ENCODE measurements at regions not wholly inside any gene's neighbourhood (a gene's known extent, or its start where the extent isn't known, plus 50 kb on each side); places are given as distances from the start of the nearest gene placed in this dataset.

- H3K4me1 ChIP-seq (ENCODE audit: control insufficient read depth, insufficient read depth, low read length, unreplicated experiment): no peaks in the 10 kb centered on the region
- H2AFZ ChIP-seq (ENCODE audit: low read length, unreplicated experiment): no peak overlapping the region
- no peaks in the 10 kb centered on the region for H3K27me3 ChIP-seq (ENCODE audit: insufficient read depth, low read length)
- no peaks in the 10 kb centered on the region for H3K36me3 ChIP-seq (ENCODE audit: insufficient read depth, low read length)
- H3K27ac ChIP-seq (ENCODE audit: low read depth, low read length): no peak overlapping the region
- no peak overlapping the region for H3K4me3 ChIP-seq (ENCODE audit: low read depth, low read length)
- no peaks in the 10 kb centered on the region for H3K79me2 ChIP-seq (ENCODE audit: control insufficient read depth, insufficient read depth, low read length, unreplicated experiment)
Observed at GRCh38 chr16:63312346-63312745, 1276.1 kb upstream of the CDH8 start.

GRCh38 chr16:63311313-63311712, 1275.1 kb upstream of the CDH8 start:
- no peaks in the 10 kb centered on the region for H3K27me3 ChIP-seq (ENCODE audit: insufficient read depth, low read length)
- no peak overlapping the region for H2AFZ ChIP-seq (ENCODE audit: low read length, unreplicated experiment)
- no peaks in the 10 kb centered on the region for H3K36me3 ChIP-seq (ENCODE audit: insufficient read depth, low read length)
- H3K79me2 ChIP-seq (ENCODE audit: control insufficient read depth, insufficient read depth, low read length, unreplicated experiment): no peaks in the 10 kb centered on the region
- H3K4me3 ChIP-seq (ENCODE audit: low read depth, low read length): no peak overlapping the region
- no peak overlapping the region for H3K27ac ChIP-seq (ENCODE audit: low read depth, low read length)
- H3K4me1 ChIP-seq (ENCODE audit: control insufficient read depth, insufficient read depth, low read length, unreplicated experiment): no peaks in the 10 kb centered on the region

GRCh38 chr16:63302811-63303210, 1266.6 kb upstream of the CDH8 start:
- H3K4me1 ChIP-seq (ENCODE audit: control insufficient read depth, insufficient read depth, low read length, unreplicated experiment): no peaks in the 10 kb centered on the region
- no peaks in the 10 kb centered on the region for H3K27me3 ChIP-seq (ENCODE audit: insufficient read depth, low read length)
- no peaks in the 10 kb centered on the region for H3K79me2 ChIP-seq (ENCODE audit: control insufficient read depth, insufficient read depth, low read length, unreplicated experiment)
- no peaks in the 10 kb centered on the region for H3K36me3 ChIP-seq (ENCODE audit: insufficient read depth, low read length)
- H2AFZ ChIP-seq (ENCODE audit: low read length, unreplicated experiment): no peak overlapping the region
- no peak overlapping the region for H3K27ac ChIP-seq (ENCODE audit: low read depth, low read length)
- H3K4me3 ChIP-seq (ENCODE audit: low read depth, low read length): no peak overlapping the region

- H3K27me3 ChIP-seq (ENCODE audit: insufficient read depth, low read length): no peaks in the 10 kb centered on the region
- H2AFZ ChIP-seq (ENCODE audit: low read length, unreplicated experiment): no peak overlapping the region
- H3K27ac ChIP-seq (ENCODE audit: low read depth, low read length): no peak overlapping the region
- H3K4me3 ChIP-seq (ENCODE audit: low read depth, low read length): no peak overlapping the region
- H3K79me2 ChIP-seq (ENCODE audit: control insufficient read depth, insufficient read depth, low read length, unreplicated experiment): no peaks in the 10 kb centered on the region
- H3K4me1 ChIP-seq (ENCODE audit: control insufficient read depth, insufficient read depth, low read length, unreplicated experiment): no peaks in the 10 kb centered on the region
- H3K36me3 ChIP-seq (ENCODE audit: insufficient read depth, low read length): no peaks in the 10 kb centered on the region
Observed at GRCh38 chr16:63301349-63301748, 1265.1 kb upstream of the CDH8 start.

- H3K4me3 ChIP-seq (ENCODE audit: low read depth, low read length): no peak overlapping the region
- H3K79me2 ChIP-seq (ENCODE audit: control insufficient read depth, insufficient read depth, low read length, unreplicated experiment): no peaks in the 10 kb centered on the region
- no peaks in the 10 kb centered on the region for H3K4me1 ChIP-seq (ENCODE audit: control insufficient read depth, insufficient read depth, low read length, unreplicated experiment)
- no peaks in the 10 kb centered on the region for H3K27me3 ChIP-seq (ENCODE audit: insufficient read depth, low read length)
- H3K36me3 ChIP-seq (ENCODE audit: insufficient read depth, low read length): no peaks in the 10 kb centered on the region
- no peak overlapping the region for H3K27ac ChIP-seq (ENCODE audit: low read depth, low read length)
- H2AFZ ChIP-seq (ENCODE audit: low read length, unreplicated experiment): no peak overlapping the region
Observed at GRCh38 chr16:63298993-63299392, 1262.8 kb upstream of the CDH8 start.

GRCh38 chr16:63292036-63292435, 1255.8 kb upstream of the CDH8 start:
- no peaks in the 10 kb centered on the region for H3K79me2 ChIP-seq (ENCODE audit: control insufficient read depth, insufficient read depth, low read length, unreplicated experiment)
- H3K36me3 ChIP-seq (ENCODE audit: insufficient read depth, low read length): no peaks in the 10 kb centered on the region
- no peaks in the 10 kb centered on the region for H3K27me3 ChIP-seq (ENCODE audit: insufficient read depth, low read length)
- no peak overlapping the region for H2AFZ ChIP-seq (ENCODE audit: low read length, unreplicated experiment)
- no peaks in the 10 kb centered on the region for H3K4me1 ChIP-seq (ENCODE audit: control insufficient read depth, insufficient read depth, low read length, unreplicated experiment)
- H3K4me3 ChIP-seq (ENCODE audit: low read depth, low read length): no peak overlapping the region
- no peak overlapping the region for H3K27ac ChIP-seq (ENCODE audit: low read depth, low read length)

GRCh38 chr16:63289834-63290460, 1253.7 kb upstream of the CDH8 start:
- Histone ChIP-seq H3K36me3 (ENCODE audit: insufficient read depth, low read length) (no peaks in the 10 kb centered on the region), H3K4me3 (ENCODE audit: low read depth, low read length) (no peak overlapping the region)

GRCh38 chr16:63287401-63287800, 1251.2 kb upstream of the CDH8 start:
- H3K27me3 ChIP-seq (ENCODE audit: insufficient read depth, low read length): no peaks in the 10 kb centered on the region
- no peak overlapping the region for H3K4me3 ChIP-seq (ENCODE audit: low read depth, low read length)
- H3K4me1 ChIP-seq (ENCODE audit: control insufficient read depth, insufficient read depth, low read length, unreplicated experiment): no peaks in the 10 kb centered on the region
- no peak overlapping the region for H2AFZ ChIP-seq (ENCODE audit: low read length, unreplicated experiment)
- no peaks in the 10 kb centered on the region for H3K79me2 ChIP-seq (ENCODE audit: control insufficient read depth, insufficient read depth, low read length, unreplicated experiment)
- no peak overlapping the region for H3K27ac ChIP-seq (ENCODE audit: low read depth, low read length)
- no peaks in the 10 kb centered on the region for H3K36me3 ChIP-seq (ENCODE audit: insufficient read depth, low read length)

More at GRCh38 chr16:63289834-63290460, 1253.7 kb upstream of the CDH8 start:
- Histone ChIP-seq H3K27ac (ENCODE audit: low read depth, low read length) (no peak overlapping the region), H3K27me3 (ENCODE audit: insufficient read depth, low read length) (no peaks in the 10 kb centered on the region), H3K79me2 (ENCODE audit: control insufficient read depth, insufficient read depth, low read length, unreplicated experiment) (no peaks in the 10 kb centered on the region), H3K4me1 (ENCODE audit: control insufficient read depth, insufficient read depth, low read length, unreplicated experiment) (no peaks in the 10 kb centered on the region), H2AFZ (ENCODE audit: low read length, unreplicated experiment) (no peak overlapping the region)

GRCh38 chr16:63283721-63284120, 1247.5 kb upstream of the CDH8 start:
- no peak overlapping the region for H3K27ac ChIP-seq (ENCODE audit: low read depth, low read length)
- no peak overlapping the region for H2AFZ ChIP-seq (ENCODE audit: low read length, unreplicated experiment)
- no peak overlapping the region for H3K4me3 ChIP-seq (ENCODE audit: low read depth, low read length)
- H3K4me1 ChIP-seq (ENCODE audit: control insufficient read depth, insufficient read depth, low read length, unreplicated experiment): no peaks in the 10 kb centered on the region
- no peaks in the 10 kb centered on the region for H3K27me3 ChIP-seq (ENCODE audit: insufficient read depth, low read length)
- H3K36me3 ChIP-seq (ENCODE audit: insufficient read depth, low read length): no peaks in the 10 kb centered on the region
- H3K79me2 ChIP-seq (ENCODE audit: control insufficient read depth, insufficient read depth, low read length, unreplicated experiment): no peaks in the 10 kb centered on the region

- no peaks in the 10 kb centered on the region for H3K27me3 ChIP-seq (ENCODE audit: insufficient read depth, low read length)
- no peak overlapping the region for H3K27ac ChIP-seq (ENCODE audit: low read depth, low read length)
- H3K4me3 ChIP-seq (ENCODE audit: low read depth, low read length): no peak overlapping the region
- no peak overlapping the region for H2AFZ ChIP-seq (ENCODE audit: low read length, unreplicated experiment)
- H3K79me2 ChIP-seq (ENCODE audit: control insufficient read depth, insufficient read depth, low read length, unreplicated experiment): no peaks in the 10 kb centered on the region
- H3K4me1 ChIP-seq (ENCODE audit: control insufficient read depth, insufficient read depth, low read length, unreplicated experiment): no peaks in the 10 kb centered on the region
- H3K36me3 ChIP-seq (ENCODE audit: insufficient read depth, low read length): no peaks in the 10 kb centered on the region
Observed at GRCh38 chr16:63244631-63245030, 1208.4 kb upstream of the CDH8 start.

GRCh38 chr16:63241497-63242028, 1205.3 kb upstream of the CDH8 start:
- Histone ChIP-seq H3K4me3 (ENCODE audit: low read depth, low read length) (no peak overlapping the region), H3K36me3 (ENCODE audit: insufficient read depth, low read length) (no peaks in the 10 kb centered on the region), H2AFZ (ENCODE audit: low read length, unreplicated experiment) (no peak overlapping the region), H3K27ac (ENCODE audit: low read depth, low read length) (no peak overlapping the region), H3K4me1 (ENCODE audit: control insufficient read depth, insufficient read depth, low read length, unreplicated experiment) (no peaks in the 10 kb centered on the region), H3K79me2 (ENCODE audit: control insufficient read depth, insufficient read depth, low read length, unreplicated experiment) (no peaks in the 10 kb centered on the region), H3K27me3 (ENCODE audit: insufficient read depth, low read length) (no peaks in the 10 kb centered on the region)

All from ACC112 (cell line).